ENCODE measurements at regions not wholly inside any gene's neighbourhood (a gene's known extent, or its start where the extent isn't known, plus 50 kb on each side); places are given as distances from the start of the nearest gene placed in this dataset.
"Not testable (repeated sequence)": the region's sequence is repeated elsewhere in the genome, so short reads cannot be mapped to it uniquely, and the experiment has no call there.

GRCh38 chrX:140342410-140342809, 162.5 kb downstream of the SOX3 start:
- no peak for DNase-seq (ENCODE audit: low spot score)

DNA sequence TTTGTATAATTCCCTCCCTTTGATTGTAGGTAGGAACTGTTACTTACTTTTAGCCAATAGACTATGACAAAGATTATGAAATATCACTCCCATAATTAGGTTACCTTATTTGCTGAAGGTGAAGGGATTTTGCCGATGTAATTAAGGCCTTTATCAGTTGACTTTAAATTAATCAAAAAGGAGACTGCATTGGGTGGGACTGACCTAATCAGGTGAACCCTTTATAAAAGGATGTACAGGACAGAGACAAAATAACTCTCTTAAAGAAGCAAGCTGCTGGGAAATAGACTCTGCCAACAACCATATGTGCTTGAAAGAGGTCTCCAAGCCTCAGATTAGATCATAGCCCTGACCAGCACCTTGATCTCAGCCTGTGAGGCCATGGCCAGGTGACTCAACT, 167.6 kb downstream of the SOX3 start:
- no peak for DNase-seq (ENCODE audit: low spot score)

DNA sequence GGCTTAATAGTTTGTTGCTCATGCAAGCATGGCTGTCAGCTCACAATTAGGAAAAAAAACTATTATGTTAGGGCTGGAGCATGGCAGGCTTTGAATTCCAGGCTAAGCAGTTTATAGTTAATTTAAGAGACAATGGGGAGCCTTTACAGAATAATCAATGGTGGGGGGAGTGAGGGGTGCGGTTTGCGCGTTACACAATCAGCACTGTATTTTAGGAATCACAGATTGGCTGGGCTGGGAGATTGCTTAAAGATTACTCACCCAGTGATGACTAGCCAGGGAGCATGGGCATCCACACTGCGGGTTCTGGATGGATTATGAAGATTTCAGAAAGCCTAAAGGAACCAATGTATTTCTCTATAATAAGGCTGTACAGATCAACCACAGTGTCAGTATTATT, 186.6 kb downstream of the SOX3 start:
- no peak for DNase-seq (ENCODE audit: low spot score)

GRCh38 chrX:140317462-140317861, 187.4 kb downstream of the SOX3 start:
- no peak for DNase-seq (ENCODE audit: low spot score)

GRCh38 chrX:140298960-140299825, 205.7 kb downstream of the SOX3 start:
- DNase-seq (ENCODE audit: low spot score), result no peak

GRCh38 chrX:140297273-140297672, 207.6 kb downstream of the SOX3 start:
- DNase-seq (ENCODE audit: low spot score), result no peak

- no peak for DNase-seq (ENCODE audit: low spot score)
These were observed 211.9 kb downstream of the SOX3 start for GRCh38 chrX:140292961-140293360.

- no peak for DNase-seq (ENCODE audit: low spot score)
These were observed 212.7 kb downstream of the SOX3 start for GRCh38 chrX:140292188-140292587.

GRCh38 chrX:140274811-140275525, 229.9 kb downstream of the SOX3 start:
- peak; percentile 0 for DNase-seq (ENCODE audit: low spot score)

DNA sequence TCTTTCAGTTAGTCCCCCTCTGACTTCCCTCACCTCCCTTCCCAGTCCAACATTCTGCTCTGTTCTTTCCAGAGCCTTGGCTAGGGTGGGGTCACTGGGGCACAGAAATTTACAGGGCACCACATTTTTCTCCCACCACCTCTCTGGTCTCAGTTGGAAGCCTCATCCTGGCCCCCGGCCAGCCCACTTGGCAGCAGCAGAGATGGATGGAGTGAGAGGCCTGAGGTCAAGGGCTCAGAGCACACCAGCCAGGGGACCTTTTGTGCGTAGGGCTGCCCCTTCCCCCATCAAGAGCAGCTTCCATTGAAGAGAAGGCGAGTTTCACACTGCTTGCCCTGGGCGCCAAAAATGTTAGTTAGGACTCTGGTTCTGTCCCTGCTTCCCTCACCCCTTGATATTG, 230.9 kb downstream of the SOX3 start:
- DNase-seq (ENCODE audit: low spot score), result no peak

DNA sequence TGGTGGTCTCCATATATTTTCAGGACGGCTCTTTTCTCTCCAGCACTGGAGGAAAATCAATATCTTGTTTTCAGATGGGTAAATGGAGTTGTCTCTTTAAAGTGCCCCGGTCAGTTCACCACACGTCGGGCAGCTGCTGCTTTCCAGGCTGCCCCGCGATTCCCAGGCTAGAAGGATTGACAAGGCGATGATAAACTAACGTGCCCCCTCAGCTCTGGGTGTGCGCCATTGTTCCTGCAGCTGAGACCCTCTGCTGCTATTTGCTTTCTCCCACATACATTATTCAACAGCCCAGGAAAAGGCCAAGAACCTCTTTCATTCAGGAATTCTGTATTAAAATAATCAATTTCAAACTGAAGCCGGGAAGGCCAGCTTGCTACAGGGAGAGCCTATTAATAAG, 254.5 kb downstream of the SOX3 start:
- DNase-seq (ENCODE audit: low spot score), result no peak

DNA sequence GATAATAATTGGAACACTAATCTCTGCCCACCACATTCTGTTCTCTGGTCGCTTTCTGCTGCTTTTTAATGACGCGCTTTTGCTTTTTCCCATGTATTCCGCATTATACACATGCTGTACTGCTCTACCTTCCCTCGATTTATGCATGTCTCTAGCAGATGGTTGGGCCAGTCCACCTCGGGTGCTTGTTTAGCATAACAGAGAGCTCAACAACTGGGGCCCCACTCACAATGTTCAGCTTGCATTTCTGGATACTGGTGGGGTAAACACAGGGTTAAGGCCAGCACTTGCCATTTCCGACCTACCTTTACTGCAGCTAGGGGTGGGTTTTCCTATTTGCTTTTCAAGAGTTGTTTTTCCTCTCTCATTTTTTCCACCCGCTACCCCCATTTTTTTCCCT, 255.8 kb downstream of the SOX3 start:
- no peak for DNase-seq (ENCODE audit: low spot score)

DNA sequence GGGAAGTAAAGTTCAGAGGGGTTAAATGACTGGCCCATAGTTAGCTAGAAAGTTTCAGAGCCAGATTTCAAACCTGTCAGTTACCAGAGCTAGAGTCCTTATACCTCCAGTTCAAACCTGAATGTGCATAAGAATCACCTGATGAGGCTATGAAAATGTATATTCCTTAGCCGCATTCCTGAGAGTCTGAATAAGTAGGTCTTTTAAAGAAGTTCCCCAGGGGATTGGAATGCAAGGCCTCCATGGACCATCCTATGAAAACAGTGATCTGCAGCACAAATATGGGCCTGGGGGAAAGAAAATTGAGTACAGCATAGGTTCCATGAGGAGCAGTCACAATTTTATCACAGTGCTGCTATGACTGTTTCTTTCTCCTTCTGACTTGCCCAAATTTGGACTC, 263.9 kb upstream of the CXorf66 start:
- DNase-seq (ENCODE audit: low spot score), result no peak

DNA sequence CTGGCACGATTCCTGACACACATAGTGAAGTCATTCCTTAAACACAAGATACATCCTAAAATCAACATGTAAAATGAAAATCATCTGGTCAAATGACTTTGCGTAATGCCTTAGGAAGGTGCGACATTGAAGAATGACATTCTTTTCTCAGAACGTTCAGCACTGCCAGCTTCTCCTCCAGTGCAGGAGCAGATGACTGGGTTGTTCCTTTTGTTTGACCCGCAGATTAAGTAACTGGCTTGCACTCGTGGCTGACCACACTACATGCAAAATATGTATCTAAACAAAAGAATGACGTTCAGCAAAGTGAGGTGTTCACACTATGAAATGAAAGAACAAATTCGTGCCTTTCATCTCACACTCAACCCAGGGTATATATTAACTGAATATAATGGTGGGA, 260.7 kb upstream of the CXorf66 start:
- DNase-seq (ENCODE audit: low spot score), result not testable (repeated sequence)

DNA sequence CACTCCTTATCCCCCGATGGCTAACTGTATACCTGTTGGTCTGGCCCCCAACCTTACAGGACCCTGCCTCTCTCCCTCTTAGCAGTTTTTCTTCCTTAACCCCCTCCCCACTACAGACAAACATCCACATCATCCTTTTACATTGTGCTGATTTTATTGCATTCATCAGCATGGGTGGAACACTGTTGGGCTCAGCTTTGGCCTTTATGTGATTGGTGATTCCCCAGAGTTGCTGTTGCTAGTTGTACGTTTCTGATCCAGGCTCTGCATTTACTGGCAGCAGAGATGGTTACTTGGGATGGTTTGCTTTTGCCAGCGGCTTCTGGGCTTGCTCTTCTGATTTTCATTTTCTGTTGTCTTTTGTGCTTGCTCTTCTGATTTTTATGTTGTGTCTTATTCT, 250.6 kb upstream of the CXorf66 start:
- not testable (repeated sequence) for DNase-seq (ENCODE audit: low spot score)

DNA sequence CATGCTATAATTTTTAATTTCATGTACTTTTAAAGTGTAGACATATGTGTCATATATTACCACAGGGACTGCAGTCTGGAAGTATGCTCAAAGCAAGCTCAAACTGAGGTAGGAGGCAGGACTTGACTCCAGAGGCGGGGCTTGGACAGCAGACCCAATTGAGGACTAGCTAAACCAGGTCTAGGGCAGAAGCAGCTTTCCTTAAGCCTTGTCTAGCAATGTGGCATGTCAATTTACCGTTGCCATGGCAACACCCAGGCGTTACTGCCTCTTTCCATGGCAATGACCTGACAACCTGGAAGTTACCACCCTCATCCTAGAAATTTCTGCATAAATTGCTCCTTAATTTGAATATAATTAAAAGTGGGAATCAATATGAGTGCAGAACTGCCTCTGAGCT, 249.2 kb upstream of the CXorf66 start:
- DNase-seq (ENCODE audit: low spot score), result not testable (repeated sequence)

DNA sequence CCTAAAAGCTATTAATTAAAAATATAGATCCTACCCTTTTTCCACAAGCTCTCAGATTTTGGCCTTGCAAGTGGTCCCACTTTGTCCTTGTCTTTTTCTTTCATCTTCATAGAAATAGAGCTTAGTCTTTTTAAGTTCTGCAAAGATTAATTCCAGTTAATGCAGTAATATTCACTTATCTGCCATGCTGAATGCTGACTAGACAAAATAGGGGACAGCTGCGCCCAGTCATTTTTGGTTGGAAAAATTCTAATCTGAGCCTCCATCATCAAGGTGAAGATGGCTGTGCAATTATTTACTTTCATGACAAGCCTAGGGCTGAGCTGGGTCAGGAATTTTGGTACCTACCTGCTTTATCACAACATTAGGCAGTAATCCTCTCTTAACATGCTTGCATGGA, 241.3 kb upstream of the CXorf66 start:
- DNase-seq (ENCODE audit: low spot score), result no peak

DNA sequence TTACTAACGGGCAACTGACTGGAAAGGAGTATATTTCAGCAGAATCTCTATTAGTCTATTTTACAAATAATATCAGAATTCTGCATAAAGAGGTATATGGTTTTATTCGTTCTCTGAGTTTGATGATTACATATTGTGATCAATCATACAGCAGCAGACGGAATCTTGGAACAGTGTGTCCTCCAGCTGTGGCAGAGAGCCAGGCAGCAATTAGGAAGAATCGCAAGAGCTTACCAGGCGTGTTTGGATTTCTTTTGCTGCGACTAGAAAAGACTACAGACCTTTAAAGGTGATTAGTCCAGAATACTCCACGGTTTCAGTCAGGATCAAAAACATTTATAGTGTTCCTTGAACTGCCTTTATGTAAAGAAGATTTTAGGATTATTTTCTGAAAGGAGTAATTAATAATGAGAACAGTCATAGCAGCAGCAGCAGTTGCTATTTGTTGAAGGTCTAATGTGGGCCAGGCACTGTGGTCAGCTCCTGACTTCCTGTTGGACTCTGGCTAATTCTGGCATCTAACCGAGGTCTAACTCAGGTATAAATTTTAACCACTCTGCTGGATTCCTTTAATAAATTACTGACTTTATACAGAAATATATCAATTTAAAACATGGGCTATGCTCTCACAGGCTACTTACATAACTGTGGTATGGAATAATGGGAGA, 225.3 kb upstream of the CXorf66 start:
- no peak for DNase-seq (ENCODE audit: low spot score)

GRCh38 chrX:140180585-140180984, 215.3 kb upstream of the CXorf66 start:
- peak; percentile 49 for DNase-seq (ENCODE audit: low spot score)

DNA sequence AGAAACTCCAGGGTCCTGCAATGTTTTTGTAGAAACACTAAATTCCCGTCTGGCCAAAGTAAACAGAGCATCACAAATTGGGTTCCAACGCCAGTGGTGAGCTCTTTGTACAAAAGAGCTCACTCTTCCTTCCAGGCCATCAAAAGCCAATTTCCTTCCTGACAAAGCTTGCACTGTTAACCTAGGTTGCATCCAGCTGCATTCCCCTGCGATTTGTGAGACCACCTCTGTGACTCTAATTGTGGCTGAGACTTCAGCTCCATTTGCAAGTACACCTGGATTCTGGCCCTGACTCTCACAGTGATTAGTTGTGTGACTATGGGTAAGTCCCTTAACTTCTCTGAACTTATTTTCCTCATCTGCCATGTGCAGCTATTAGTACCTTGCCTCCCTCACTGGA, 212.5 kb upstream of the CXorf66 start:
- no peak for DNase-seq (ENCODE audit: low spot score)

DNA sequence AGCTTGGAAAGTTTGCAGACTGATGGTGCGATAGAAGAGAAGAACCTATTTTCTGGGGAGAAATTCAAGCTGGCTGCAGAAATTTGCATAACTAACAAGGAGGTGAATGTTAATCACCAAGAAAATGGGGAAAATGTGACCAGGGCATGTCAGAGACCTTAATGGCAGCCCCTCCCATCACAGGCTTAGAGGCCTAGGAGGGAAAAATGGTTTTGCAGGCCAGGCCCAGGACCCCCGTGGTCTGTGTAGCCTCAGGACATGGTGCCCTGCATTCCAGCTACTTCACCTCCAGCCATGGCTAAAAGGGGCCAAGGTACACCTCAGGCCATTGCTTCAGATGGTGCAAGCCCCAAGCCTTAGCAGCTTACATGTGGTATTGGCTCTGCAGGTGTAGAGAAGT, 207.1 kb upstream of the CXorf66 start:
- no peak for DNase-seq (ENCODE audit: low spot score)

- no peak for DNase-seq (ENCODE audit: low spot score)
These were observed 202.2 kb upstream of the CXorf66 start for GRCh38 chrX:140167551-140167950.

GRCh38 chrX:140165849-140166248, 200.5 kb upstream of the CXorf66 start:
- DNase-seq (ENCODE audit: low spot score), result no peak
